ENCODE measurements at regions not wholly inside any gene's neighbourhood (a gene's known extent, or its start where the extent isn't known, plus 50 kb on each side); places are given as distances from the start of the nearest gene placed in this dataset.

- TF ChIP-seq ETS1 (IDR thresholded peaks at IDR 0.05): no peak
- no peak for TF ChIP-seq STAT1 (IDR thresholded peaks at IDR 0.05; ENCODE audit: unreplicated experiment)
- no peak for TF ChIP-seq NANOG (IDR thresholded peaks at IDR 0.05; ENCODE audit: borderline replicate concordance)
- TF ChIP-seq CREB1 (CRISPR knock-in tag; IDR thresholded peaks at IDR 0.05; ENCODE audit: low read depth): no peak
- no peak for TF ChIP-seq ZNF331 (CRISPR knock-in tag; IDR thresholded peaks at IDR 0.05; ENCODE audit: low read depth)
- TF ChIP-seq EZH2 (IDR thresholded peaks at IDR 0.05; ENCODE audit: low read depth, unreplicated experiment): no peak
- no peak for TF ChIP-seq ZNF114 (CRISPR knock-in tag; IDR thresholded peaks at IDR 0.05)
- TF ChIP-seq JUNB (IDR thresholded peaks at IDR 0.05; ENCODE audit: unreplicated experiment): no peak
- no peak for TF ChIP-seq EZH2phosphoT487 (IDR thresholded peaks at IDR 0.05; ENCODE audit: unreplicated experiment)
- no peak for TF ChIP-seq CTCF (conservative IDR thresholded peaks at IDR 0.05; ENCODE audit: low read depth in 2 of 2)
These were observed 101.9 kb upstream of the PARP8 start (continued) for GRCh38 chr5:50564558-50564957.

- Histone ChIP-seq H3K4me1 (ENCODE audit: insufficient read depth) (no peaks in the 10 kb centered on the region), H3K27ac (ENCODE audit: low read depth) (no peak overlapping the region), H3K4me3 (no peak overlapping the region), H3K4me2 (no peak overlapping the region), H4K20me1 (replicated peaks; ENCODE audit: insufficient read depth) (no peaks in the 10 kb centered on the region), H2AFZ (no peak overlapping the region), H3K79me2 (replicated peaks; ENCODE audit: insufficient read depth) (no peaks in the 10 kb centered on the region), H3K36me3 (ENCODE audit: insufficient read depth) (no peaks in the 10 kb centered on the region), H3K9me2 (ENCODE audit: insufficient read depth) (no peaks in the 10 kb centered on the region), H3K27me3 (ENCODE audit: insufficient read depth) (no peaks in the 10 kb centered on the region), H3F3A (replicated peaks; ENCODE audit: low read depth) (no peaks in the 10 kb centered on the region)
- H3K4me3 Mint-ChIP-seq: no peak overlapping the region
- no peaks in the 10 kb centered on the region for H3K27me3 Mint-ChIP-seq (ENCODE audit: insufficient read depth, low read depth, poor library complexity)
- H3K9me3 Mint-ChIP-seq: no peaks in the 10 kb centered on the region
- no peak overlapping the region for H3K27ac Mint-ChIP-seq
- no peaks in the 10 kb centered on the region for H3K36me3 Mint-ChIP-seq (ENCODE audit: low read depth)
- DNase-seq (ENCODE audit: low spot score): no peak
- ATAC-seq: no peak
- H3K4me1 Mint-ChIP-seq: no peaks in the 10 kb centered on the region
- TF ChIP-seq ZNF462 (CRISPR knock-in tag; IDR thresholded peaks at IDR 0.05): no peak
- no peak for TF ChIP-seq ZNF114 (CRISPR knock-in tag; IDR thresholded peaks at IDR 0.05)
- TF ChIP-seq CTCF (conservative IDR thresholded peaks at IDR 0.05; ENCODE audit: low read depth in 2 of 2): no peak
- TF ChIP-seq ZNF331 (CRISPR knock-in tag; IDR thresholded peaks at IDR 0.05; ENCODE audit: low read depth): no peak
These were observed 92.3 kb upstream of the PARP8 start for GRCh38 chr5:50574121-50574520.
